Stomach (tissue), 8 donors: ENCODE measurements at regions not wholly inside any gene's neighbourhood (a gene's known extent, or its start where the extent isn't known, plus 50 kb on each side); places are given as distances from the start of the nearest gene placed in this dataset.

Source experiments
- DNase-seq, 2 donors: peaks; one replicate each; pipeline versions ENCODE4 v3.0.0 to v3.0.0-alpha.2; 2013 to 2019
- H3K27ac ChIP-seq, 5 donors: fragments of 200-600 bp in 4 of 5; sonication (generic) in 4 of 5; one replicate each; pipeline ENCODE4 v1.5.1; 2013 to 2019; ENCODE audit warnings: mild to moderate bottlenecking in 1 of 5, moderate library complexity in 1 of 5
- H3K27me3 ChIP-seq, 3 donors: fragments of 200-600 bp; sonication (generic); one replicate each; pipeline ENCODE4 v1.5.1; 2017 to 2019; ENCODE audit warnings: mixed run types in 1 of 3
- H3K36me3 ChIP-seq, 4 donors: fragments of 200-600 bp; sonication (generic); 1 replicate in 3 of 4; 2 replicates in 1 of 4; pipeline ENCODE4 v1.5.1; 2016 to 2019
- H3K4me1 ChIP-seq, 4 donors: fragments of 200-600 bp; sonication (generic); one replicate each; pipeline ENCODE4 v1.5.1; 2016 to 2019
- H3K4me3 ChIP-seq, 4 donors: fragments of 200-600 bp; sonication (generic) in 3 of 4; one replicate each; pipeline ENCODE4 v1.5.1; 2016 to 2019; ENCODE audit warnings: mild to moderate bottlenecking in 1 of 4
- H3K9me3 ChIP-seq, 4 donors: fragments of 200-600 bp; sonication (generic); one replicate each; pipeline ENCODE4 v1.5.1; 2016 to 2019
- EP300 ChIP-seq: sonication (generic); formaldehyde crosslinking; IDR thresholded peaks from one replicate; pipeline ENCODE4 v1.6.1; 2017; ENCODE audit warnings: antibody characterized with exemption
- POLR2A ChIP-seq, 4 donors: fragments of 450-650 bp; IDR thresholded peaks; one replicate each; pipeline ENCODE4 v1.6.1; 2016; ENCODE audit warnings: antibody characterized with exemption in 4 of 4, control low read depth in 2 of 4, mild to moderate bottlenecking in 1 of 4, moderate library complexity in 1 of 4
- POLR2AphosphoS5 ChIP-seq, 3 donors: sonication (generic); formaldehyde crosslinking; IDR thresholded peaks; one replicate each; pipeline ENCODE4 v1.6.1; 2016; ENCODE audit warnings: antibody characterized with exemption in 3 of 3
- WGBS, 5 donors: extraction: QIAGEN DNeasy Blood & Tissue Kit in 3 of 5; methylation state at CpG; one replicate each; pipeline versions ENCODE4 v1.1.5 to v1.1.7; 2013 to 2018; 5-methylcytosine and 5-hydroxymethylcytosine counted together
- intact Hi-C: fragments of 100-400 bp; cut with DNase I; formaldehyde crosslinking; loops from one replicate; pipeline ENCODE4 v1.15.1; 2023; ENCODE audit warnings: low total_unique reads
- TF ChIP-seq, protein P1 (sequence below), 7 experiments: fragments of 450-650 bp in 4 of 7; fragments of 200-600 bp in 3 of 7; sonication (generic) in 3 of 7; IDR thresholded peaks; one replicate each; pipeline ENCODE4 v1.5.1; 2016 to 2019; ENCODE audit warnings: antibody characterized with exemption in 7 of 7, control low read depth in 2 of 7, mild to moderate bottlenecking in 1 of 7
- donor health status: healthy with polysubstance abuse.
- donor health status: Bipolar disorder and iron deficiency.
- donor health status: healthy.

DNA sequence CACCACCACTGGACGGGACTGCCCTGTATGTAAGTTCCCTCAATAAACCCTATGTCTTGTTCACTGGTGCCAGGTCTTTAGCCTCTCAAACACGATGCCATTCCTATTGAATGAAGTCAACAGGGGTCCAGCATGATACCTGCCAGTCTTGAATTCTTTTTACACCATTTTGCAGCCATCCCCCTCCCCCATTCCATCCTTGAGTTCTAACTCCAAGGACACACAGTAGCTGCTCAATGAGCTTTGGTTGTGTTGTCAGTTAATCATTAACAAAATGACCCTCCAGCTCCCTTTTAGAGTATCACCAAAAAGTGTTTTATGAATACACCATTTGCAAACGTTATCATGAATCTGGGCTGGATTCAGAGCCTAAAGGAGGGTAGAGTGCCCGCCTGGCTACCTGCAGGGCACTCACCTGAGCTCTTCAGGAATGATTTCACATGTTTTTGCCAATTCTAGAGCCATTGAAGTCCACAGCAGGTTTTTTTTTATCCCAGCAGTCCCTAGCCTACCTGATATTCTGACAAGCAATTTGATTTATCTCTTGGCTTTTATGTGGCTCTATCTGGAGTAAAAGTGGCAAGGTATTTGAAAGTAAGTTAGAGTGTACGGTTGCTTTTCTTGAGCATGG is 271.8 kb downstream of the SMARCA2 start:
- intact Hi-C loops = no loop called here
- WGBS, 5 donors = 61 to 73% (median 71%) methylated on average over 5 of the region's 5 CpGs

DNA sequence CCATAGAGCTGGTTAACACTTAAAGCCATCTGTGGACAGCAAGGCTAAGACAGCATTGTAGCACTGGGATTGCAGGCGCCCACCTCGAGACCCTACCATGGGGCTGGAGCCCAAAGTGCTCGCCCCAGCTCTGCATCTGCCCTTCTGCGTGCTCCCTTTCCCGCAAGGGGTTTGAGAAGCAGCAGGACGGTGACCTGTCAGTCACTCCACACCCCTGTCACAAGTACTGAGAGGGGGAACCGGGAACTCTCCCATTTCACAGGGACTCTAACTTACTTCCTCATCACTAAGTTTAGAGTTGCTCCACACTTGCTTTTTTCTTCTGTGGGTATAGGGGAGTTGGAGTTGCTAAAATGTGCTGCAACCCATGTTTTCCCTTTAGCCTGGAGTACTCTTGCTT is 273.2 kb downstream of the SMARCA2 start:
- no peak for DNase-seq
- no peak for TF ChIP-seq POLR2A (IDR thresholded peaks at IDR 0.05)
- no peak for TF ChIP-seq EP300
- TF ChIP-seq, protein P1, sequence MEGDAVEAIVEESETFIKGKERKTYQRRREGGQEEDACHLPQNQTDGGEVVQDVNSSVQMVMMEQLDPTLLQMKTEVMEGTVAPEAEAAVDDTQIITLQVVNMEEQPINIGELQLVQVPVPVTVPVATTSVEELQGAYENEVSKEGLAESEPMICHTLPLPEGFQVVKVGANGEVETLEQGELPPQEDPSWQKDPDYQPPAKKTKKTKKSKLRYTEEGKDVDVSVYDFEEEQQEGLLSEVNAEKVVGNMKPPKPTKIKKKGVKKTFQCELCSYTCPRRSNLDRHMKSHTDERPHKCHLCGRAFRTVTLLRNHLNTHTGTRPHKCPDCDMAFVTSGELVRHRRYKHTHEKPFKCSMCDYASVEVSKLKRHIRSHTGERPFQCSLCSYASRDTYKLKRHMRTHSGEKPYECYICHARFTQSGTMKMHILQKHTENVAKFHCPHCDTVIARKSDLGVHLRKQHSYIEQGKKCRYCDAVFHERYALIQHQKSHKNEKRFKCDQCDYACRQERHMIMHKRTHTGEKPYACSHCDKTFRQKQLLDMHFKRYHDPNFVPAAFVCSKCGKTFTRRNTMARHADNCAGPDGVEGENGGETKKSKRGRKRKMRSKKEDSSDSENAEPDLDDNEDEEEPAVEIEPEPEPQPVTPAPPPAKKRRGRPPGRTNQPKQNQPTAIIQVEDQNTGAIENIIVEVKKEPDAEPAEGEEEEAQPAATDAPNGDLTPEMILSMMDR (IDR thresholded peaks at IDR 0.05) = no peak
- no peak for TF ChIP-seq POLR2AphosphoS5 (IDR thresholded peaks at IDR 0.05)
- H3K9me3 ChIP-seq = no peaks in the 10 kb centered on the region
- WGBS, 5 donors = 87 to 98% (median 95%) methylated on average over 7 of the region's 7 CpGs
- no peaks in the 10 kb centered on the region for H3K36me3 ChIP-seq
- no peak overlapping the region for H3K27ac ChIP-seq
- no peak overlapping the region for H3K4me3 ChIP-seq
- intact Hi-C loops = no loop called here
- peaks cover 0 to 15% (median 3%) of the 10 kb centered on the region in 4 donors for H3K4me1 ChIP-seq
- no peaks in the 10 kb centered on the region for H3K27me3 ChIP-seq

More for the DNA sequence above, 271.8 kb downstream of the SMARCA2 start:
- Histone ChIP-seq H3K27me3 (no peaks in the 10 kb centered on the region), H3K4me3 (no peak overlapping the region), H3K27ac (no peak overlapping the region), H3K36me3 (no peaks in the 10 kb centered on the region), H3K4me1 (peaks cover 0 to 4% (median under 1%) of the 10 kb centered on the region in 4 donors), H3K9me3 (no peaks in the 10 kb centered on the region)
- no peak for TF ChIP-seq EP300
- TF ChIP-seq POLR2AphosphoS5 (IDR thresholded peaks at IDR 0.05) = no peak
- TF ChIP-seq POLR2A (IDR thresholded peaks at IDR 0.05) = no peak
- TF ChIP-seq, protein P1 (IDR thresholded peaks at IDR 0.05) = no peak
- DNase-seq = no peak

DNA sequence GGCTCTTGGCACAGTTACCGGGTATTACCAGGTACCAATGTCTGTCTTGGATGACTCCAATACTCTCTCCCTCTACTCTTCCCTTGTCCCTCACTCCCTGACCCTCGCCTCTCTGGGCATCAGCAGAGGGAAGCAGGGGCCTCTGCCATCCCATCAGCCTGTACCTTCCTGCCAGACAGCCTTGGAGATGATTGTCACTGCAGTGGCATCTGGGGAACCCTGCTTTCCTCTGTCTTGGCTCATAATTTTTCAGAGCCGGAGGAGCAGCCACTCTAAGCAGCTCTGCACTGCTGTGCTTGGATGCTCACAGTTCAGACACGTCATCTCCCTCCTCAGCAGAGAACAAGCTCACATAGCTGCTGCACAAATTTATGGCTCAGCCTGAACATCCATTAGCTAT is 274.1 kb downstream of the SMARCA2 start:
- 85 to 91% (median 88%) methylated on average over 4 of the region's 4 CpGs for WGBS, 5 donors
- H3K4me1 ChIP-seq = peaks cover 0 to 15% (median 3%) of the 10 kb centered on the region in 4 donors
- no peak overlapping the region for H3K27ac ChIP-seq
- no peaks in the 10 kb centered on the region for H3K36me3 ChIP-seq
- H3K4me3 ChIP-seq = no peak overlapping the region
- TF ChIP-seq POLR2AphosphoS5 (IDR thresholded peaks at IDR 0.05) (no peak), EP300 (no peak), POLR2A (IDR thresholded peaks at IDR 0.05) (no peak)
- TF ChIP-seq, protein P1 (IDR thresholded peaks at IDR 0.05) = no peak
- no peak for DNase-seq
- H3K27me3 ChIP-seq = no peaks in the 10 kb centered on the region
- intact Hi-C loops = no loop called here
- H3K9me3 ChIP-seq = no peaks in the 10 kb centered on the region

DNA sequence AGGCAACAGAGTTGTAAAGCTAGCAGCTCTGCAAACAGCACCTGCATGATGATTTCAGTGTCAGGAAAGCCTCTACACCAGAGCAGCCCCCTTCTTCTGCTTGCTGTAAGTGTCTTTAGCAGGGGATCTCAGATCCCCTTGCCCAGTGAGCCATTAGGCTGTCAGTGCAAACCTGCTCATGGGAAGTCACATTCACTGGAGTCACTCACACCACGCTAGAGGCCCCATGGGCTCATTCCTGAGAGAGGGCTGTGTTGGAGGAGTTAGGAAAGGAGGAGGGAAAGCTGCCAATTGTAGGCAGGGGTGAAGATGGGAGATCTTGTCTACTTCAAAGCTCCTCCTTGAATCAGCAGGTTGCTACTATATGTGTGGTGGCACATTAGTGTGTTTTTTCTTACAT is 275.2 kb downstream of the SMARCA2 start:
- no peaks in the 10 kb centered on the region for H3K27me3 ChIP-seq
- no peak overlapping the region for H3K4me3 ChIP-seq
- no peak for DNase-seq
- WGBS, 5 donors = 54 to 76% (median 58%) methylated on average over 1 of the region's 1 CpG
- H3K9me3 ChIP-seq = no peaks in the 10 kb centered on the region
- TF ChIP-seq EP300 = no peak
- TF ChIP-seq, protein P1 (IDR thresholded peaks at IDR 0.05) = no peak
- TF ChIP-seq POLR2AphosphoS5 (IDR thresholded peaks at IDR 0.05) = no peak
- TF ChIP-seq POLR2A (IDR thresholded peaks at IDR 0.05) = no peak
- H3K27ac ChIP-seq = no peak overlapping the region
- peaks cover 0 to 15% (median 3%) of the 10 kb centered on the region in 4 donors for H3K4me1 ChIP-seq
- no peaks in the 10 kb centered on the region for H3K36me3 ChIP-seq
- intact Hi-C loops = no loop called here
